Choroid plexus epithelial cell (primary cell): ENCODE measurements at regions not wholly inside any gene's neighbourhood (a gene's known extent, or its start where the extent isn't known, plus 50 kb on each side); places are given as distances from the start of the nearest gene placed in this dataset.
"Not testable (repeated sequence)": the region's sequence is repeated elsewhere in the genome, so short reads cannot be mapped to it uniquely, and the experiment has no call there.

Experiments used
- DNase-seq: peaks from one replicate; pipeline ENCODE4 v3.0.0-alpha.2; 2010; ENCODE audit warnings: low read depth
- H3K4me3 ChIP-seq: 2 replicates; pipeline ENCODE4 v1.5.1; 2011; ENCODE audit warnings: low read depth, mild to moderate bottlenecking, control low read depth, low read length, moderate library complexity
- TF ChIP-seq, protein P1 (sequence below): conservative IDR thresholded peaks from 2 replicates; pipeline ENCODE4 v1.5.1; 2011; ENCODE audit warnings: low read depth, mild to moderate bottlenecking, control low read depth, inconsistent platforms, low read length, moderate library complexity

GRCh38 chr2:237207646-237208045 lies 122.0 kb downstream of the COPS8 start:
- TF ChIP-seq, protein P1, sequence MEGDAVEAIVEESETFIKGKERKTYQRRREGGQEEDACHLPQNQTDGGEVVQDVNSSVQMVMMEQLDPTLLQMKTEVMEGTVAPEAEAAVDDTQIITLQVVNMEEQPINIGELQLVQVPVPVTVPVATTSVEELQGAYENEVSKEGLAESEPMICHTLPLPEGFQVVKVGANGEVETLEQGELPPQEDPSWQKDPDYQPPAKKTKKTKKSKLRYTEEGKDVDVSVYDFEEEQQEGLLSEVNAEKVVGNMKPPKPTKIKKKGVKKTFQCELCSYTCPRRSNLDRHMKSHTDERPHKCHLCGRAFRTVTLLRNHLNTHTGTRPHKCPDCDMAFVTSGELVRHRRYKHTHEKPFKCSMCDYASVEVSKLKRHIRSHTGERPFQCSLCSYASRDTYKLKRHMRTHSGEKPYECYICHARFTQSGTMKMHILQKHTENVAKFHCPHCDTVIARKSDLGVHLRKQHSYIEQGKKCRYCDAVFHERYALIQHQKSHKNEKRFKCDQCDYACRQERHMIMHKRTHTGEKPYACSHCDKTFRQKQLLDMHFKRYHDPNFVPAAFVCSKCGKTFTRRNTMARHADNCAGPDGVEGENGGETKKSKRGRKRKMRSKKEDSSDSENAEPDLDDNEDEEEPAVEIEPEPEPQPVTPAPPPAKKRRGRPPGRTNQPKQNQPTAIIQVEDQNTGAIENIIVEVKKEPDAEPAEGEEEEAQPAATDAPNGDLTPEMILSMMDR, result no peak
- peak; percentile 52 for DNase-seq

DNA sequence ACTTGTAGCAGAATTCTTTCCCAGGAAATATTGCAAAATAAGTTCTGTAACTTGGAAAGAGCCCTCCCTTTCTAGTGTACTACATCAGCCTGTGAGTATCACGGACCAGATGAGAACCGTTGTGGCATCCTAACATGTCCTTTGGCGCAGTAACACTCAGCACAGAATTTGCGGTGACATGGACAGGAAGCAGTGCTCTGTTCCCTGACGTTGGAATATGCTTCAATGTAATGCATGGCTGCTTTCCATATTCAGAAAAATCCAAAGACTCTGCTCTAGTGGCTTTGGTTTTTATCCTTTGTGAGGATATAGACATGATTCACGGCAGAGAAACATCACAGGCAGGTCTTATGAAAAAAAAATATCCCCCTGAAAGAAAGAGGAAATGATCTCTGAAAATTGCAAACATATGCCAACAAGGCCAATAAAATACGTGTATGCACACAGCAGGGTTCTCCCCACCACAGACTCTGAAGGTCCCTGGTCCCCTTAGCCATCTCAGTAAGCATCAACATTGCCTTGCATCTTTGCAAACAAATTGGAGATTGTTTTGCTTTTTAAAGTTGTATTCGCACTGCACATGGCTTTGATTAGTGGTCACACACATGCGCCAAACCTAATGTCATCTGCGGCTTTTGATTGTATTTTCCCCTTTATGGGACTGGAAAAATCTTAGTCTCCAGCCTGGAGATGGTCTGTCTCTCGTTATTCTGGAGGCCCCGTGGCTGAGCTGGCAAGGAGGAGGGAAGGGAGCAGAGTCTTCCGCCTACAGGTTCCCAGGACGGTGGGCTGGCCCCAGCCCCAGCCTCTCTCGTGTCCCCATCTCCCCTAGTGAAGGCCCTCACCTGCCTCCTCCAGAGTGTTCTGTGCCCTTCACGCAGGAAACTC lies 122.9 kb downstream of the COPS8 start:
- no peak overlapping the region for H3K4me3 ChIP-seq
- peak; percentile 73 for DNase-seq
- TF ChIP-seq, protein P1, result no peak

More at GRCh38 chr2:237207646-237208045, 122.0 kb downstream of the COPS8 start:
- no peak overlapping the region for H3K4me3 ChIP-seq

GRCh38 chr2:237209885-237210284 lies 124.2 kb downstream of the COPS8 start:
- no peak overlapping the region for H3K4me3 ChIP-seq
- DNase-seq, result no peak
- TF ChIP-seq, protein P1, result no peak

DNA sequence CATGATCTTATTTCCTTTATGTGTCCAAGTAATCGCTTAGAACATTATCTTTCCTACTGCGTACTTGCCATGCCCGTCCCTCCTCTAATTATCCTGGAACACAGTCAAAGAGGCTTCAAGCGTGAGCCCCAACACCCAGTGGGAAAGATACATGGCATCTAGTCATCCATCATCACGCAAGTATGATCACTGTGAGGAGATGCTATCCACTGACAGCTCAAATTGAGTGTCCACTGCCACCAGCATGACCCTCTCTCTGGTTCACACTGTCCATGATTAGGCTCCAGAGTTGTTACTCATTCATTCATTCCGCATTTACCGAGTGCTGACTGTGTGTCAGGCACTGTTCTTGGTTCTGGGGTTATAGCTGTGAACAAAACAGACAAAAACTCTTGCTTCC lies 124.6 kb downstream of the COPS8 start:
- DNase-seq, result no peak
- H3K4me3 ChIP-seq, result no peak overlapping the region
- TF ChIP-seq, protein P1, result no peak

DNA sequence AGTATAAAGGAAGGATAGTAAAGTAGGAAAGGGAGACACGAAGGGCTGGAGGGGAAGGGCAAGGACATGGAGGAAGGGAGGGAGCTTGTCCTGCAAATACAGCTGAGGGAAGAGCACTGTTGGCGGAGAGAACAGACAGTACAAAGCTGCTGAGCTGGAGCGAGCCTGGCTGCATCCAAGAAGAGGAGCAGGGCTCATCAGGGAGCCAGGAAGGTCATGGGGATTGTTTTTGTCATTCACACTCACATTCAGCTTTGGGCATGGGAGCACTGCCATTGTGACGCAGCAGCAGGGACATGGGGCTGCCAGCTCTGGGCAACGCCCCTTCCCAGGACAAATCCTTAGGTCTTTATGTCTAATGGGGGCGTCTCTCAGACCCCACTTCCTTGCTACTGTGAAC lies 125.1 kb downstream of the COPS8 start:
- no peak for DNase-seq
- TF ChIP-seq, protein P1, result no peak
- H3K4me3 ChIP-seq, result no peak overlapping the region

- not testable (repeated sequence) for H3K4me3 ChIP-seq, DNase-seq
Observed at GRCh38 chr2:237212356-237213279, 126.9 kb downstream of the COPS8 start.

DNA sequence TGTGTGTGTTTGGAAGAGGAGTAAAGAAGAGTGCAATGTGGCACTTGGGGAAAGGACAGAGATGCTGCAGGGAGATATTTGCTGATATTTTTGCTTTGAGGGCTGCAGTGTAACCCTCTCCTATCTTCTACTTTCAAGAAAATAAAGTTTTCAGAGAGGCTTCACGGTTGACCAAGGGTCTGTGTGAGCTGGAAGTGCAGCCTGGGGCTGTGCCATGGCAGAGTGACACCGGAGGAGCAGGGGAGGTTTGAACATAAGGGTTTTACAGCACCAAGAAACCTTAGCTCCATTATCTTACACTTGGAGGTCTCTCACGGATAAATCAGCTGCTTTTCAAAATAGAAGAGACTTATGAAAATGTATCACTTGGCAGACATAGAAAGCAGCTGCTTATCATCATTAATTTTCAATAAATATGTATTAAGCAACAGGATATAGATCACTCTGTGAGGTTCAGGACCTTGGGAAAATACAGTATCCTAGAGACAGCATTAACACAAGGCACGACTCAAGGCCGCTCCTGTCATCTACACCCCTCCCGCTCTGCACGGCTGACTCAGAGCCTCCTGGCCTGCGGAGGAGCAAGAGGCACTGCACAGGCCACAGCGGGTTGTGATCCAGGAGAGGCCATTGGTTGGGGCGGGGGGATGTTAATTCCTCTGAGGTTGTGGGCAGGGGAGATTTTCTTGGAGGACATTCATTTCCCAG lies 127.8 kb downstream of the COPS8 start:
- peak; percentile 94 for DNase-seq
- TF ChIP-seq, protein P1, result no peak
- no peak overlapping the region for H3K4me3 ChIP-seq
